K562 (cell line): ENCODE measurements at regions not wholly inside any gene's neighbourhood (a gene's known extent, or its start where the extent isn't known, plus 50 kb on each side); places are given as distances from the start of the nearest gene placed in this dataset.

ENCODE experiments used
- ATAC-seq: fragments of 200-7000 bp; cut with Tn5 transposase; 3 replicates; pipeline ENCODE4 v1.9.1; 2020; ENCODE audit warnings: moderate library complexity
- BruUV-seq: library from RNA; stranded (reverse); fragments of 400-500 nt; replicated peaks from 2 replicates; lab custom pipeline; 2021; lab: Mats Ljungman, UMichigan
- CTCF ChIA-PET: fragments of 300-600 bp; formaldehyde crosslinking; extraction: SDS; loops from one replicate; lab custom pipeline; 2021; ENCODE audit warnings: low intra/inter-chr PET ratio; lab: Yijun Ruan, JAX
- POLR2A ChIA-PET: fragments of 300-600, 350-650 bp; sonication (Branson Sonifier 250); formaldehyde crosslinking; extraction: SDS; loops from one replicate; lab custom pipeline; 2021; ENCODE audit warnings: antibody characterized with exemption, inconsistent platforms; lab: Yijun Ruan, JAX
- DNase-seq, 4 experiments: peaks; one replicate each; pipeline versions ENCODE4 v3.0.0 to v3.0.0-alpha.2; 2011 to 2018; ENCODE audit warnings: low spot score in 3 of 4, mixed read lengths in 3 of 4; ENCODE audit errors: extremely low read depth in 1 of 4
- FAIRE-seq: peaks from 2 replicates; lab custom pipeline; 2011; peaks lifted over from hg19 to GRCh38; lab: Jason Lieb, UNC
- H2AFZ ChIP-seq: 2 replicates; pipeline ENCODE4 v1.6.0; 2011; ENCODE audit warnings: low read depth, low read length, control low read depth, inconsistent platforms
- H3K27ac ChIP-seq: fragments of 200-600 bp; 3 replicates; pipeline ENCODE4 v1.8.0; 2011; ENCODE audit warnings: low read depth, mild to moderate bottlenecking, control low read depth, inconsistent platforms, low read length, moderate library complexity, mixed read lengths; ENCODE audit errors: extremely low read depth
- H3K27me3 ChIP-seq, 2 experiments: fragments of 300-600 bp in 1 of 2; 2 replicates in 1 of 2; 3 replicates in 1 of 2; pipeline versions ENCODE4 v1.6.0 to v1.8.0; 2011; ENCODE audit warnings: inconsistent platforms in 2 of 2, low read length in 2 of 2, mild to moderate bottlenecking in 1 of 2, mixed read lengths in 1 of 2, moderate library complexity in 1 of 2; ENCODE audit not compliant: control insufficient read depth in 2 of 2, insufficient read depth in 2 of 2
- H3K36me3 ChIP-seq: fragments of 300-600 bp; 3 replicates; pipeline ENCODE4 v1.8.0; 2011; ENCODE audit warnings: mild to moderate bottlenecking, low read length, inconsistent platforms; ENCODE audit not compliant: control insufficient read depth, insufficient read depth
- H3K4me1 ChIP-seq, 2 experiments: fragments of 200-600 bp in 1 of 2; replicated peaks in 1 of 2; 2 replicates in 1 of 2; 3 replicates in 1 of 2; pipeline versions ENCODE4 v1.5.1 to v1.8.0; 2011; ENCODE audit warnings: inconsistent platforms in 2 of 2, low read length in 2 of 2, mild to moderate bottlenecking in 1 of 2, mixed read lengths in 1 of 2, moderate library complexity in 1 of 2; ENCODE audit not compliant: control insufficient read depth in 2 of 2, insufficient read depth in 2 of 2
- H3K4me2 ChIP-seq: 2 replicates; pipeline ENCODE4 v1.6.1; 2011; ENCODE audit warnings: low read length, control low read depth, inconsistent platforms, mixed read lengths; ENCODE audit not compliant: insufficient read depth
- H3K4me3 ChIP-seq: fragments of 200-600 bp; sonication (generic), shearing (Covaris generic); 2 replicates; pipeline ENCODE4 v1.5.1; 2016; ENCODE audit warnings: control low read depth, inconsistent platforms
- H3K79me2 ChIP-seq: fragments of 200-600 bp; 3 replicates; pipeline ENCODE4 v1.8.0; 2011; ENCODE audit warnings: low read length, inconsistent platforms; ENCODE audit not compliant: control insufficient read depth, insufficient read depth
- H3K9ac ChIP-seq, 2 experiments: 2 replicates each; pipeline versions ENCODE4 v1.6.0 to v1.6.1; 2011; ENCODE audit warnings: low read depth in 2 of 2, low read length in 2 of 2, control low read depth in 1 of 2, inconsistent platforms in 1 of 2, mild to moderate bottlenecking in 1 of 2, mixed read lengths in 1 of 2; ENCODE audit not compliant: insufficient read depth in 1 of 2
- H3K9me1 ChIP-seq: one replicate; pipeline ENCODE4 v1.6.0; 2011; ENCODE audit warnings: inconsistent platforms, mild to moderate bottlenecking, low read length, moderate library complexity; ENCODE audit not compliant: control insufficient read depth, insufficient read depth
- H3K9me3 ChIP-seq: replicated peaks from 2 replicates; pipeline ENCODE4 v1.5.1; 2011; ENCODE audit warnings: low read depth, low read length, inconsistent platforms; ENCODE audit not compliant: control insufficient read depth, insufficient read depth
- H4K20me1 ChIP-seq: replicated peaks from 2 replicates; pipeline ENCODE4 v1.6.1; 2011; ENCODE audit warnings: low read length, inconsistent platforms, mixed read lengths; ENCODE audit not compliant: control insufficient read depth, insufficient read depth
- HINFP ChIP-seq: fragments of 450-650 bp; conservative IDR thresholded peaks from 2 replicates; pipeline ENCODE4 v1.6.1; 2016; ENCODE audit warnings: missing genetic modification characterization, low read depth, mild to moderate bottlenecking, control low read depth, missing compliant biosample characterization
- KDM4B ChIP-seq, 2 experiments: fragments of 450-650 bp in 1 of 2; sonication (generic) in 1 of 2; IDR thresholded peaks; 2 replicates each; pipeline ENCODE4 v1.6.1; 2016 to 2017; ENCODE audit warnings: borderline replicate concordance in 2 of 2, antibody characterized with exemption in 1 of 2, low read depth in 1 of 2, mild to moderate bottlenecking in 1 of 2
- KLF13 ChIP-seq: fragments of 450-650 bp; IDR thresholded peaks from 2 replicates; pipeline ENCODE4 v1.6.1; 2016; ENCODE audit warnings: missing genetic modification characterization, low read depth, mild to moderate bottlenecking, missing compliant biosample characterization, moderate library complexity, borderline replicate concordance
- NUFIP1 ChIP-seq: fragments of 450-650 bp; IDR thresholded peaks from 2 replicates; pipeline ENCODE4 v1.6.1; 2018; ENCODE audit not compliant: partially characterized antibody
- TCF7 ChIP-seq: sonication (generic); IDR thresholded peaks from 2 replicates; pipeline ENCODE4 v1.6.1; 2016; ENCODE audit warnings: antibody characterized with exemption, borderline replicate concordance
- WGBS: fragments of 100-300 bp; shearing (Covaris generic); methylation state at CpG from one replicate; pipeline ENCODE4 v1.1.6; 2016; ENCODE audit warnings: low coverage, mixed read lengths; ENCODE audit not compliant: insufficient coverage; ENCODE audit errors: missing lambda C conversion rate; 5-methylcytosine and 5-hydroxymethylcytosine counted together
- in situ Hi-C: fragments of 300-500 bp; cut with MboI; formaldehyde crosslinking; loops from 4 replicates; pipeline ENCODE4 v1.15.0; 2018; ENCODE audit warnings: inconsistent platforms, mixed read lengths
- intact Hi-C: fragments of 100-400 bp; cut with micrococcal nuclease; formaldehyde crosslinking; loops from 2 replicates; pipeline ENCODE4 v1.14.2; 2022
- TF ChIP-seq, protein P1 (sequence below): fragments of 250-450 bp; sonication (Bioruptor Pico); IDR thresholded peaks from 2 replicates; pipeline ENCODE4 v1.9.0; 2021; ENCODE audit warnings: mild to moderate bottlenecking

- TF ChIP-seq NUFIP1: no peak
- TF ChIP-seq TCF7: no peak
- TF ChIP-seq, protein P1, sequence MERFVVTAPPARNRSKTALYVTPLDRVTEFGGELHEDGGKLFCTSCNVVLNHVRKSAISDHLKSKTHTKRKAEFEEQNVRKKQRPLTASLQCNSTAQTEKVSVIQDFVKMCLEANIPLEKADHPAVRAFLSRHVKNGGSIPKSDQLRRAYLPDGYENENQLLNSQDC (CRISPR knock-in tag): no peak
- no peak for TF ChIP-seq KLF13
- TF ChIP-seq KDM4B (IDR thresholded peaks at IDR 0.05; ENCODE audit: borderline replicate concordance in 2 of 2, low read depth in 1 of 2): no peak
Measured at GRCh38 chr13:85527316-85527715, 271.9 kb downstream of the SLITRK6 start (continued).

GRCh38 chr13:85525411-85525810 lies 273.8 kb downstream of the SLITRK6 start:
- POLR2A ChIA-PET: no interaction called here
- no peak for DNase-seq
- intact Hi-C loops: no loop called here
- no peaks in the 10 kb centered on the region for H3K9me1 ChIP-seq
- no peak overlapping the region for H3K4me3 ChIP-seq
- H3K36me3 ChIP-seq: no peaks in the 10 kb centered on the region
- ATAC-seq: no peak
- WGBS: 0% methylated on average over 2 of the region's 2 CpGs
- no peak overlapping the region for H3K27ac ChIP-seq
- no peak overlapping the region for H2AFZ ChIP-seq
- no peaks in the 10 kb centered on the region for H3K79me2 ChIP-seq
- CTCF ChIA-PET: no interaction called here
- no peak overlapping the region for H3K9ac ChIP-seq
- no peaks in the 10 kb centered on the region for H3K4me1 ChIP-seq
- no peaks in the 10 kb centered on the region for H3K27me3 ChIP-seq
- no peaks in the 10 kb centered on the region for H3K9me3 ChIP-seq
- no peak for TF ChIP-seq HINFP
- TF ChIP-seq, all 486 proteins: peak for 0
- no peak overlapping the region for H3K4me2 ChIP-seq
- FAIRE-seq: no peak
- no peaks in the 10 kb centered on the region for H4K20me1 ChIP-seq
- BruUV-seq: no TSS peak
- in situ Hi-C loops: no loop called here
